NCI-H526 treated with DMSO at 0.1 percent for 48 hours (cell line): ENCODE measurements at regions not wholly inside any gene's neighbourhood (a gene's known extent, or its start where the extent isn't known, plus 50 kb on each side); places are given as distances from the start of the nearest gene placed in this dataset.
A peak's percentile ranks its signal among the peaks of the same experiment; 100 is the strongest.

Experiments used
- DNase-seq: peaks from one replicate; lab custom pipeline; 2025; lab: John Stamatoyannopoulos, UW

DNA sequence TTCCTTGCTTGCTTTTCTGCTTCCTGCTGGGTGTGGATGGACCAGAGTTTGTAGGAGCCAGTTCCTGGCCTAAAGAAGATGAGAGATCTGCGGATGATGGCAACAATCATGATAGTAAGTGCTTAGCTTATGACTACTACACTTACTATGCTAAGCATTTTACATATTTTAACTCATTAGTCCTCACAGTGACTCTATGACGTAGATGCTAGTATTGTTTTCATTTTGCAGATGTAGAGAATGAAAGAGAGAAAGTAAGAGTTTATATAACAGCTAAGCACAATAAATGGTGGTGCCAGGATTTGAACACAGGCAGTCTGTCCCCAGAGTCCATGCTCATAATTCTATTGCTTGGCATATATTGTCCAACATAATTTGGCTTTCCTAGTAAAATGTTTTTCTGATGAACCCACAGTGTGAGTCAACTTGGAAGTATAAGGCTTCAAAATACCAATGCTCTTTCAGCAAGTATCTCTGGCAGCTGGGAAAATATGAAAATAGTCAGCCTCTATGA is 363.2 kb upstream of the DDHD1 start:
- no peak for DNase-seq

DNA sequence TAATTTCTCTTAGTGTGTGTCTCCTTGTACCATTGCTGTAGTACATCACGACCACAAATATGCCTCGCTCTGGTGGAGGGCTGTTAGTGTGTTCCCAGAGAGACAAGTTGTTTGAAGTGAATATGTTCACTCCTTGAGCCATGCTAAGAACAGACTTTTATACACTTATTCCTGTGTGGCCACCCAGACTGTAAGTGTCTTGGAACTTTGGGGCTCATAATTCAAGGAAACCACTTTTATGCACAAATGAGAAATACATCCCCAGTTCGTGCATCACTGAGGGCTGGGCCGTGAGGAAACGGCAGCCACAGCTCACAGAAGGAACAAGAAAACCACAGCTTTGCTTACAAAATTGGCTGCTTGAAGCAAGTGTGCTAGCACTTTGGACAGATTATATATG is 362.2 kb upstream of the DDHD1 start:
- DNase-seq: no peak

DNA sequence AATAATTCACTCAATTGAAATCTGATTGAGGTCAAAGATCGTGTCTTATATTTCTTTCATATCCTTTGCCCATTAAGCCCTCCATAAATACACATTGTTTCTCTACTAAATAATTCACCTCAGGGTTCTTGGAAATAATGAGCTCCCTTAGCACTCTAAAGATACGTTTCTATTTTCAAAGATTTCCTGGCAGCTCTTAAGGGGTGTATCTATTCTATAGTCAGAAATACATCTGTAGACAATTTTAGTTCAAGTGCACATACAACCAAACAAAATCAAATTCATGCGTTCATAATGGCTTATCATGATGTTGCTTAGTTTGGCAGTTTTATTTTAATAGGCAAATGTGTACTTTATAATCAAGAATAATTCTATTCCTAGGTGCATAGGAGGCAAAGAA is 361.1 kb upstream of the DDHD1 start:
- DNase-seq: no peak

DNA sequence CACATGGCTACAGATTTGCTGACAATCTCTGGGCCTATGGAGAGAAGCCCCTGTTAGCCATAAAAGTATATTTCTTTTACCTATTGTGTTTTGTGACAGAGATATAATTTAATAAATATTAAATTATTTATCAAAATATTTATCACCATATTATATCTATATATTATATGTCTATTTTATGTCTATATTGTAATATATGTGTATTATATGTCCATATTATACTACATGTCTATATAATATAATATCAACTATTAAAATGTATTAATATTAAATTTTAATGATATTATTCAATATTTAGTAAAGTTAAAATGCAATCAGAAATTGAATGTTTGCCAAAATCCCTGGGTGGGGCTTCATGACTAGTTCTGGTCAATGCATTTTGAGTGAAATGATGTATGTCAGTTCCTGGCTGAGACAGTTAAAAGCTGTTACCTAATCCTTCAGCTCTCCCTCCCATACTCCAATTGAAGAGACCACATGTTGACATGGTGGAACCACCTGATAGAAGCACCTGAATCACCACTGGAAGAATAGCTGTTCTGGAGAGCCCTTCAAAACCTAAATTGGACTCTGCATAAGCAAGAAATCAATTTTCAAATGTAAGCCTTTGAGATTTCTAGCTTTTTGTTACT is 357.3 kb upstream of the DDHD1 start:
- DNase-seq: no peak

DNA sequence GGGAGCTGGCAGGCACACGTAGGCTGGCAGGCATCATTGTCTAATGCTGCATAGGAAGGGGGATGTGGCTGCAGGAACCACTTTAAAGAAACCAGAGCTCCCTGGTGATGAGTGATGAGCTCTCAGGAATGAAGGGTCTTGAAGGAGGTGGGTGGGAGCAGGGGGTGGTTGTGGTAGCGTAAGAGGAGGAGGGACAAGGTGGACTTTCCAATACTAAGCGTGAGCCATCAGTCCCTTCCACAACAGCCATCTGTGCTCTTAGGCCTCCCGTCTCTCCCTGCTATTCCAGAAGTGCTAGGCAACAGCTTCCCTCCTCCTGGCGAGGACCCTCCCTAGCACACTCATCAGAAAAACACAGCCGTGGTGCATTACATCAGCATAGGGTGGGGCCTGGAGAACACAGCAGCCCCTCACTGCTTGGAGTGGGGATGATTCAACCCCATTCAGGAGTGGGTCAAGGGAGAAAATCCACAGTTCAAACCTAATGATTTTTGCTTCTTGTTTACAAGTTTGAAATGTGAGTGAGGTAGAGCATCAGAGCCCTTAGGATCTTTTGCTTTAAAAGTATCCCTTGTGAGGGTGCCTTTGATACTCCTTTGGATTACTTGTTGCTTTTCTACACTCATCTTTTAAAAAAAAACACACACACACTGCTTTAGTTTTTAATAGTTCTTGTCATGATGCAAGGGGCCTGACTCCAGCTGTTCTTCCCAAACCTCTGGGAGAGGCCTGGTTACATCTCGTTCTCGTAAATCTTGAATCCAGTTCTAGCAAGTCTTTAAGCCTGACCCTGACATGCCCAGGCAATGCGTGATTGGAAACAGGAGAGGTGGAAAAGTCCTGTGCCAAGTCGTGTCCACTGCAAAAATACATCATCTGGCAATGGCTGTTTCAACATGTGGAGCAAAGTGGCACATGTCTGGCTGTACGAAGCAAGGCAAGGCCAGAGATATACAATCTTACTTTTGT is 356.4 kb upstream of the DDHD1 start:
- no peak for DNase-seq

DNA sequence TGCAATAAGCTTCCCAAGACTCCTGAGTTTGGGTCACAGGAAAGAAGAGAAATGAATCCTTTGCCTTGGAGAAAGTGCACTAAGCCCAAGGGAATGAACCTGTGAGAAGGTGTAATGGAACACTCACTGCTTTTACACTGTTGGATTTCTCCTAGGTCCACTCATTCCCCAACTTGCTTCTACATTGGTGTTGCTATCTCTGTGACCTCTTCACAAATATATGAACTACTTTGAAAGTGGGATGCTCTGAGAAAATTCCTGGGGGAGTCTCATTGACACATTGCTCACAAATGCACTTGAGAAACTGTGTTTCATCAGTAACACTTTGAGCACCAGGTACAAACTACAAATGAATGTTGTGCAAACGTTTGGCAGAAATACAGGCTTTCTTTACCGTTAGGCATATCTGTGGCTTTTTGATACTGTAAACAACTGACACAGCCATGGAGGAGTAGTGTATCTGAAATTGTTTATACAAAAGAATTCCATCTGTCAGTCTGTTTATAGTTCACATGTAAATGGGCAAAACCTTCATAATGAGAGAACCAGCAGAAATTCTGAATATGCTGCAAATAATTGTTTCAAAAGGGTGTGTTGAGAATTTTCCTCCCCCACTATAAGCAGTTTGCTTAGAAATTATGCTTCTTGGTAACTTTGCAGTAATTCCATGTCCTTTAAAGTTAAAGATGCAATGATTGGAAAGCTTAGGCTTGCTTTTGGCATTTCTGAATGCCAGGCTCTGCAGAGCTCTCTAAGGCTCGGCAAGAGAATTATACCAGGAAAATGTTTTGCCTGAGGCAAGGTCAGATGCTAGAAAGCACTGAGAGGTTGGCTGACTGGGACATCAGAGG is 348.5 kb upstream of the DDHD1 start:
- no peak for DNase-seq

DNA sequence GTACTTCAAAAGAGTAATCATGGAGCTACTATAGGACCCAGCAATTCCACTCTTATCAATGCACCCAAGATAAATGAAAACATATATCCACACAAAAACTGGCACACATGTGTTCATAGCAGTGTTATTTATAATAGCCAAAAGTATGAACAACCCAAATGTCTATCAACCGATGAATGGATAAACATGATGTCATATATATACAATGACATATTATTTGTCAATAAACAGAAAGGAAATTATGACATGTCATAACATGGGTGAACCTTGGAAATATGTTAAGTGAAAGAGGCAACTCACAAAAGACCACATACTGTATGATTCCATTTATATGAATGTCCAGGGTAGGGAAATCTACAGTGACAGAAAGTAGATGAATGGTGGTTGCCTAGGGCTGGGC is 347.1 kb upstream of the DDHD1 start:
- DNase-seq: no peak

DNA sequence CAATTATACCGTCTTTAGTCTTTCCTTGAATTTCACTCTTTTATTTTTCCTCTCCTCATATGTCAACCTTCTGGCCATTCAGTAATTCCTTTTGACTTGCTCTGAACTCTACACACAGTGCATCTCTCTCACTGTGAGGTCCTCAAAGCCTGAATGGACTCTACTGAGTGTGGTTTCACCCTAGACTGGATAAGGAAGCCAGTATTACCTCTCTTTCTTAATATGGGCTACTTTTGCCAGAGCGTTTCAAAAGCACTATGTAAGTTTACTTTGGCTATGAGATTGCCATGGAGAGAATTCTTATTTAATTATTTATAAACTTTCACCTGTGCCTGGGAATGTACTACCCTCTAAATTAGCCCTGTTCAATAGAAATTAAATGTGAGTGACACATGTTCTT is 343.5 kb upstream of the DDHD1 start:
- DNase-seq: no peak

DNA sequence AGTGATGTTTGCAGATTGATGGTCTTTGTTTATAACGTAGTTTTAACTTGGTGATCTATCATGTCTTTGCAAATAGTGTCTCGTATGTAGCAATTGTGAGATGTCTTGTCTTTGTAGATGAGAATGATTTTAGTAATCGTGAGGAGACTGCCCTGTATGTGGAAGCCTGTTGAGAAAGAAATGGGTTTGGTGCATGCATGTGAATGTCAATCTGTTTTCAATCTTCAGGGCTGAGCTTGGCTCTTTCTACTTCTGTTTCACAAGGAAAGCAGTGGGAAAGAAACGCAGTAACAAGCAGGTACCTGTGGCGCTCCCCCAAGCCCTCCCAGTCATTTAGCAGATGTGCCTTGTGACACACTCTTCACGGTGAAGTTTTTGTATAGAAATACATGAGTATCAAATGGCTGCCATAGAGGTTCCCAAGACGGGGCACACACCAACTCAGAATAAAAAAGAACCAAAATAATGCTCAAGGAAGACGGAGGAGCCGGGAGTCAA is 342.8 kb upstream of the DDHD1 start:
- DNase-seq: no peak

DNA sequence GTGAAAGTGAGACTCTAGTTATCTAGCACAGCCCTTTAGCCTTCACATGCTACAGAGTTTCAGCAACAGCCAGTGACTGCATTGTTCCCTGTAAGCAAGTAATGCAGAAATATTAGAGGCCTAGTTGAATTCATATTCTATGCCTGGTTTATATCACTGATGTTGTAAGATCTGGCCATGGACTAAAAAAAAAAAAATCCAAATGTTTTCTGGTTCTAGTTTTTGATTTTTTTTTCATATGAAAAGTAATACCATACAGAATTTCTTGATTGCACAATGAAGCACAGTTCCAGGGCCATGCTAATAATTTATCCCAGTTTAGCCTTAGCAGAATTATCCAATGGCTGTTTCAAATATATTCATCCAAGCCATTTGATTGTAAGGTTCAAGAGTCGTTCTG is 341.5 kb upstream of the DDHD1 start:
- DNase-seq: no peak

DNA sequence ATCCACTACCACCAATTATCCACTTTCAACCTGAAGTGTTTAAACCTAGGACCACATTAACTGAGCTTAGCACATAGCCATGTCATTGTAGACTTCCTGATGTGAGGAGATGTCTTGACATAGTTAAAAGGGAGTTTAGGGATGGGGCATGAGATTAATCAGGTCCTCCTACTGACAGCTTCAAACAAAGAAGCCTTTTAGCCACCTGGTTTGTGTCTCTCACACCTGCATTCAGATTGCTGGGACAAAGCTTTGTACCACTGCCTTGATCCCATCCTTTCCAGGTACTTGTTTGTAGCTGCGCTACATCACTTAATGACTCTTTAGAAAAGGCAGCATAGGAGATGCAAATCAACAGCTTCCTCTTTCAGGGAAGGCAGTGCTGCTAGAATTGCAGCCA is 340.7 kb upstream of the DDHD1 start:
- DNase-seq: peak; percentile 17

DNA sequence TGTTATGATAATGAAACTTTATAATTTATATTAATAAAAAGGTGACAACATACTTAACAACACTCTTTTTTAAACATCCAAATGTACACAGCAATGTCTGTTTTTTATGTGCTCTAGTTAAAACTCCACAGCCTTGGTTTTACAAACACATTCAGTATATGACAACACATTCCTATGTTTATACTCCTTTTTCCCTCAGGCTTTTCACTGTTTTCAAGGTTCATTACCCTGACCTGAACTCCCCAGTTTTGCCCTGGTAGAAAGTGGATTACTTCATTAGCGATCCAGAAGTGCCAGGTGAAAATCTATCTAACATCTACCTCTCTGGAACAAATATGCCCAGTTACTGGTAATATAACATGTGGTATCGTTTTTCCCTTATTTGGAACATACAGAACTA is 340.2 kb upstream of the DDHD1 start:
- no peak for DNase-seq

DNA sequence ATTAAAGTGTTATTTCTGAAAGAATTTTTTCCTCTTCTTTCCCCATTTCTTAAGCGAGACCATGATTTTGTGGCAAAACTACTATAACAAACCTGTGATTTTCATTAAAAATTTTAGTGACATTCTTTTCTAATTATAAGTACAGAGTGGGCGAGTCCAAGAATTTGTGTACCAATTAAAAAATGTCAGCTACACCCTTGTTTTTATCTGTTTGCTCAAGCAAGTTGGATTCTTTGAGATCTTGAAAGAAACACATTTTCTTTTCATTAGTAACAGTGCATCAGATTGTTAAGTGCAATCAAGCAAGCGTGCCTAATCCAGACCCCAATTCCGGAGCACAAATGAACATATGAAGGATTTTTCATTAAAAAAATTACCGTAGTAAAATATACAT is 338.8 kb upstream of the DDHD1 start:
- no peak for DNase-seq

DNA sequence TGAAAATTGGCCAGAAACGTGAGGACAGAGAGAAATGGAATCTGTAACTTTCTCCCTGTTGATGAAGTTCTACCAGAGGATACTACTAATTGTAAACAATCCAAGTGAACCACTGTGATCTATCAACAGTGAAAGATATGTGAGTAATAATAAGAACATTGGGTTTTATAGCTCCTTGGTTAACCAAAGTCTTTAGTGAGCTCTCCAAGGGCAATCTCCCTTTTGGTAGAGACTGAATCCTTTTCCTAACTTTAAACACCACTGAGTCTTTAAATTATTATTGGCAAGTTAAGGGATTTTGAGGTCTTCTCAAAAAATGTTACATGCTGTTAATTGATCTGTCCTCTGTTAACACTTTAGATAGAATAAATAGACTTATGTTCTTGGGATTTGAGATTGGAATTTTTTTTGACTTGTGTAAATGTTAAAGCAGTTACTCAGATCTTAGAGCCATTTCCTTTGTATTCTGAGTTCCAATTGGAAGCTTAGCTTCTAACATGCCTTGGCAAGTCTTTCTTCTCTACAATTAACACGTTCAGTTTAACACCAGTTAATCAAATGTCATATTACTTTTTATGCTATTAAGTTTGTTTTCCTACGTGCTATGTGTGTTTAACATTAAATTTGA is 338.2 kb upstream of the DDHD1 start:
- DNase-seq: no peak

DNA sequence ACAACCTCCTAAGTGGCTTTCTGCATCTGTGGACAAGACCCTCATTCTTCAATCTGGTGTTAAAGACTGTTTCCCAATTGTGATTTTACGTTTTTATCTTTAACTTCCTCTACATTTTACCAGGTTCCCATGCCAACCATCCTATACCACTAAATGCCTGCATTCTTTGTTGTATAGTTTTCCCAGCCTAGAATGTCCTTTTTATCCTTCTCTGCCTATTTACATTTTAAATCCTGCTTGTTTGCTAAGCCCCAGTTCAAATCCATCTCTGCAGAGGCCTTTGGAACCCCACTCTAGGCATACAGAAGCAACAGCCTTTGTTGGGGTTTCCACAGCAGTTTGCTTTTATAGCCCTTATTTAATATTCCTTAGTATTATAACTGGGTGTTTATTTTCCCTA is 325.1 kb upstream of the DDHD1 start:
- DNase-seq: no peak

DNA sequence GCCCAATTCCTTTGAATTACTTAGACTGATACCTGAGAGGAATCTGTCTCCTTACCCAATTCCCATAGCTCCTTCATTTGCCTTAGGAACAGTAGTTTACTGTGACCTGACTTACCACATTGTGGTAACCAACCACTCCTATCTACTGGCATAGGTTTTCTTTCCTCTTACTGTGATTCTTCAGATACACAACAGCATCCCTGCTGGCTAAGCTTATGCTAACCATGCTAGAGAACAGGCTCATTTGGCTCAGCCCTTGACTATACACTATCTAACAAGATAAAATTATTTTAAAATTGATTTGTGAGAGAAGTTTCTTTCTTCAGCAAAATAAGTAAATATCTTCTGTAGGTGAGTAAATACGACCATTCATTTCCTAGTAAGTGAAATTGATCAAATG is 320.4 kb upstream of the DDHD1 start:
- DNase-seq: no peak

DNA sequence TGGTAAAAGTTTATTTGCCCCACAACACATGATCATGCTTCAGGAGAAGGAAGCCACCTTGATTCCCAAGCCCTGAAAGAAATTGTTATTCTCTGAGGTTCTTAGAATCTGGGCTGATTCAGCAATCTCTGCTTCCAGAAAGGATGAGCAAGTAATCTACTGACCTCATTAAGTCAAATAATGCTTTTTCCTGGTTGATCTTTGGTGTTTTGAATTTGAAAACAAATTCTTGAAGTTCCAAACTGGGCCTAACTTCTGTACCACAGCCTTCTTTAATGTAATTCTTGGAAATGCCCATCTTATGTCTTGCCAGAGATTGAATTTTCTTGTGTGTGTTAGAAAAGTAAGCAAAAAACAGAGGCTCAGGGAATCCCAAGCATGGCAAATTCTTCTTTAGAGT is 319.2 kb upstream of the DDHD1 start:
- no peak for DNase-seq

DNA sequence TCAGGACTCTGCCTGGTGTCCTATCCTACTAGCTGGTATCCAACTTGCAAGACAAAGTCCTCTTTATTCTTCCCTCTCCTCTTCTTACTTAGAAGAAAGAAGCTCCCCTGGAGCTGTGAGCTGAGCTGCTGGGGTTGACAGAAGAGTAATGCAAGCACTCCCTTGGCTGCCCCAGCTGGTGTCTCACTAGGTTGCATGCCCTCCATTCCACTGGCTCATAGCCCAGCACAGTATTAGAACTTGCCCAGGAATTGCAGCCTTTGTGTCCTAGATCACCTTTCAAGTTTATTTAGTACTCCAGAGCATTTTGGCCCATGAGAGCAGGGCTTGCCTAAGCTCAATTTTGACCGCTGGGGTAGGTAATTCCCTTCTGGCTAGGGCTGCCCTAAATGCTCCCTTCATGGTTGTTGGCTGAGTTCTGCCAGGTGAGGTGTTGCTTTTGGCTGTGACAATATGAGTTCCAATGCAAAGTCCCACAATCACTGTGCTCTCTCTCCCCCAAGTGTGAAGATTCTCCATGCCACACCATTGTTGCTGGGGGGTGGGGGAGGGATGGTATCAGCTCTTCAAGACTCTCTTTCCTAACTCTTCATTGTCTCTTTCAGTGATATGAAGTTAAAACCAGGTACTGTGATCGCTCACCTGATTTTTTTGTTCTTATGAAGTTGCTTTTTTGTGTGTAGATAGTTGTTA is 317.4 kb upstream of the DDHD1 start:
- DNase-seq: no peak

DNA sequence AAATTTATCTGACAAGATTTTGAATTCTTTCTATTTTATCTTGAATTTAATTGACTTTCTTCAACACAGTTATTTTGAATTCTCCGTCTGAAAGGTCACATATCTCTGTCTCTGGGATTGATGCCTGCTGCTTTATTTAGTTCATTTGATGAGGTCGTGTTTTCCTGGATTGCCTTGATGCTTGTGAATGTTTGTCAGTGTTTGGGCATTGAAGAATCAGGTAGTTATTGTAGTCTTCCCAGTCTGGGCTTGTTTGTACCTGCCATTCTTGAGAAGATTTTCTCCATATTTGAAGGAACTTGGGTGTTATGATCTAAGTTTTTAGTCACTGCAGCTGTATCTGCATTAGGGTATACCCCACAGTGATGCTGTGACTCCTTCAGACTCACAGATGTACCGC is 315.8 kb upstream of the DDHD1 start:
- no peak for DNase-seq

DNA sequence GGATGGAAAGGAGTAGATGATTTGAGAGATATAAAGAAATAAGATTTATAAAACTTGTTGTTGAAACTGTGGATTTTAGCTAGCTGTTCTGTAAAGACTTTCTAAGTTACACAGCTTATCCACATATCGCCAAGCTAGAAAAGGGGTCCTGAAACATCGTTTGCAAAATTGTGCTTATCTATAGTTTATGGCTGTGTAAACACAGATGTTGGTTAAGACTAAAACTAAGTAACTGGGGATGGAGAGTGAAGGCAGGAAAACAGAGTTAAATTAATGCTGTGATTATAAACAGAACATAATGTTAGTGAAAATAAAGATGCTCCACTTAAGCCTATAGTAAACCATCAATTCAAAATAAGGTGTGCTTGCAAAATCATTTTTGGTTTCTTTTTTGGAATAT is 311.3 kb upstream of the DDHD1 start:
- no peak for DNase-seq
